ENCODE measurements at regions not wholly inside any gene's neighbourhood (a gene's known extent, or its start where the extent isn't known, plus 50 kb on each side); places are given as distances from the start of the nearest gene placed in this dataset.

- H3K27ac ChIP-seq, result no peak overlapping the region
- no peak for TF ChIP-seq CTCF (conservative IDR thresholded peaks at IDR 0.05)
- TF ChIP-seq ZFX (IDR thresholded peaks at IDR 0.05), result no peak
These were observed 1272.5 kb upstream of the CDH2 start for GRCh38 chr18:29449424-29449823.

GRCh38 chr18:29439398-29439797, 1262.5 kb upstream of the CDH2 start:
- H3K27ac ChIP-seq, result no peak overlapping the region
- TF ChIP-seq ZFX (IDR thresholded peaks at IDR 0.05), result no peak
- TF ChIP-seq CTCF (conservative IDR thresholded peaks at IDR 0.05), result peak; percentile 31

- no peak overlapping the region for H3K27ac ChIP-seq
- TF ChIP-seq ZFX (IDR thresholded peaks at IDR 0.05) (no peak), CTCF (conservative IDR thresholded peaks at IDR 0.05) (peak; percentile 24)
These were observed 1259.5 kb upstream of the CDH2 start for GRCh38 chr18:29436459-29436858.

GRCh38 chr18:29434650-29435049, 1257.7 kb upstream of the CDH2 start:
- TF ChIP-seq ZFX (IDR thresholded peaks at IDR 0.05) (no peak), CTCF (conservative IDR thresholded peaks at IDR 0.05) (no peak)

GRCh38 chr18:29430416-29430815, 1253.5 kb upstream of the CDH2 start:
- no peak overlapping the region for H3K27ac ChIP-seq
- TF ChIP-seq ZFX (IDR thresholded peaks at IDR 0.05), result no peak
- TF ChIP-seq CTCF (conservative IDR thresholded peaks at IDR 0.05), result no peak

More at GRCh38 chr18:29434650-29435049, 1257.7 kb upstream of the CDH2 start:
- no peak overlapping the region for H3K27ac ChIP-seq

GRCh38 chr18:29418136-29418535, 1241.2 kb upstream of the CDH2 start:
- H3K27ac ChIP-seq, result no peak overlapping the region
- TF ChIP-seq ZFX (IDR thresholded peaks at IDR 0.05) (no peak), CTCF (conservative IDR thresholded peaks at IDR 0.05) (no peak)

- TF ChIP-seq CTCF (conservative IDR thresholded peaks at IDR 0.05) (no peak), ZFX (IDR thresholded peaks at IDR 0.05) (no peak)
- no peak overlapping the region for H3K27ac ChIP-seq
These were observed 1230.1 kb upstream of the CDH2 start for GRCh38 chr18:29406996-29407395.
